HAP-1 (cell line): ENCODE measurements at regions not wholly inside any gene's neighbourhood (a gene's known extent, or its start where the extent isn't known, plus 50 kb on each side); places are given as distances from the start of the nearest gene placed in this dataset.
A peak's percentile ranks its signal among the peaks of the same experiment; 100 is the strongest.

ENCODE experiments used
- DNase-seq, 2 experiments: peaks; one replicate each; pipeline ENCODE4 v3.0.0-alpha.2; 2016 to 2020; ENCODE audit warnings: low spot score in 2 of 2
- H3K27me3 ChIP-seq: fragments of 250-450 bp; sonication (Bioruptor Pico); 2 replicates; pipeline ENCODE4 v1.5.1; 2020; ENCODE audit warnings: low read depth, mild to moderate bottlenecking, moderate library complexity
- H3K36me3 ChIP-seq: fragments of 250-450 bp; sonication (Bioruptor Pico); replicated peaks from 2 replicates; pipeline ENCODE4 v1.5.1; 2020; ENCODE audit warnings: mild to moderate bottlenecking
- H3K4me1 ChIP-seq: fragments of 250-450 bp; sonication (Bioruptor Pico); 2 replicates; pipeline ENCODE4 v1.5.1; 2020; ENCODE audit warnings: mild to moderate bottlenecking
- H3K4me3 ChIP-seq: fragments of 250-450 bp; sonication (Bioruptor Pico); 2 replicates; pipeline ENCODE4 v1.5.1; 2020; ENCODE audit warnings: mild to moderate bottlenecking, moderate library complexity
- H3K9me3 ChIP-seq: fragments of 250-450 bp; sonication (Bioruptor Pico); 2 replicates; pipeline ENCODE4 v1.5.1; 2020; ENCODE audit warnings: mild to moderate bottlenecking, moderate library complexity
- in situ Hi-C: fragments of 300-500 bp; cut with MboI; formaldehyde crosslinking; loops from 3 replicates; pipeline ENCODE4 v1.14.3; 2020; ENCODE audit warnings: low sequenced_read_pairs, inconsistent platforms, mixed read lengths

DNA sequence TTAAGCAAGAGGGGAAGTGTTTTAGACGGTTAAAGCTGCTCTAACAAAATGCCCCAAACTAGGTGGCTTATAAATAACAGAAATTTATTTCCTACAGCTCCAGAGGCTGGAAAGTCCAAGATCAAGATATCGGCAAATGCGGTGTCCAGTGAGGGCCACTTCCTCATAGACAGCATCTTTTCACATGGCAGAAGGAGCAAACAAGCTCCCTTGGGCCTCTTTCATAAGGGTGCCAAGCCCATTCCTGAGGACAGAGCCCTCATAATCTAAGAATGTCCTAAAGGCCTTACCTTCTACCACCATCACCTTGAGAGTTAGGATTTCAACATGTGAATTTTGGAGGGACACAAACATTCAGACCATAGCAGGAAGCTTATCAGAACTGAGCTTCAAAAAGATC, 57.3 kb upstream of the PPP1CB start:
- no peak overlapping the region for H3K4me3 ChIP-seq
- no peaks in the 10 kb centered on the region for H3K9me3 ChIP-seq
- in situ Hi-C loops, result no loop called here
- no peak for DNase-seq
- H3K36me3 ChIP-seq, result no peaks in the 10 kb centered on the region
- no peaks in the 10 kb centered on the region for H3K27me3 ChIP-seq
- H3K4me1 ChIP-seq, result peaks cover 8% of the 10 kb centered on the region; the same call in 1 of the 2 replicates

DNA sequence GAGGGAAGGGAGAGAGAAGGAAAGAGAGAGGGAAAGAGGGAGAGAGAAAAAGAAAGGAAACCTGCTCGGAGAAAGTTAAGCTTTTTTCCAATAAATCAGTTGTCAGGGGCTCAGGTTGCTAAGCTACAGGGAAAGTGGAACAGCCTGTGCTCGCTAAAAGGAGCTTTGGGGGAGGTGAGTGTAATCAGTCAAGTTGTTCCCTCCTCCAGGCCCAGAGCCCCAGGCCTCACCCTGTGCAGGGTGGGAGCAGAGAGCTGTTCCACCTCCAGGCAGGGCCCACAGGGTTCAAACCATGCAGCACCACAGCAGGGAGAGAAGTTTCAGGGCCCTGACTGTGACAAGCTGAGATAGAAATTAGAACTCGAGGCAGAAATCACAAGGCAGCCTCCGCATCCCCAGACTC, 56.4 kb upstream of the PPP1CB start:
- no peaks in the 10 kb centered on the region for H3K9me3 ChIP-seq
- no peak overlapping the region for H3K4me3 ChIP-seq
- DNase-seq, result peak; percentile 41 to 45
- no peaks in the 10 kb centered on the region for H3K36me3 ChIP-seq
- H3K27me3 ChIP-seq, result no peaks in the 10 kb centered on the region
- peaks cover 8% of the 10 kb centered on the region; the same call in 1 of the 2 replicates for H3K4me1 ChIP-seq
- in situ Hi-C loops, result no loop called here

GRCh38 chr2:28696261-28696660, 55.4 kb upstream of the PPP1CB start:
- no peak for DNase-seq
- in situ Hi-C loops, result no loop called here

DNA sequence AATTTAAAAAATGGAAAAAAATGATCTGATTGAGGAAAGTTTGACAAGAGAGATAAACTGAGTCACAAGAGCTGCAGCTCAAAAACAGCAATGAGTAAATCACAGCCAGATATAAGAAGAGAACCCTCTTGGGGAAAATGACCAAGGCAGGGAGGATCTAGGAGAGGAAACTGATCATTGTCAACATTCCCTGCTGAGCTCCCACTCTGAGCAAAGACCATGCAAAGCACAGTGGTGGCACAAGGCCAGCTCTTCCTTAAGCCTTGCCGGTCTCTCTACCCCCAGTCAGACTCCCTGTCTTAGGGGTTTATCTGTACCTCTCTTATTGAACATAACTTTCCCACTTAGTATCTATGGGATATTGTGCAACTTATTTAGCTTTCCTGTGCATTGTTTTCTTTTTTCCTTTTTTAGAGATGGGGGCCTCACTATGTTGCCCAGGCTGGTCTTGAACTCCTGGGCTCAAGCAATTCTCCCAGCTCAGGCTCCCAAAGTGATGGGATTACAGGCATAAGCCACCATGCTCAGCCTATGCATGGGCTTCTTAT, 54.0 kb upstream of the PPP1CB start:
- DNase-seq, result no peak
- H3K36me3 ChIP-seq, result no peaks in the 10 kb centered on the region
- H3K4me3 ChIP-seq, result no peak overlapping the region
- H3K27me3 ChIP-seq, result no peaks in the 10 kb centered on the region
- peaks cover 8% of the 10 kb centered on the region; the same call in 1 of the 2 replicates for H3K4me1 ChIP-seq
- H3K9me3 ChIP-seq, result no peaks in the 10 kb centered on the region
- in situ Hi-C loops, result no loop called here

More at GRCh38 chr2:28696261-28696660, 55.4 kb upstream of the PPP1CB start:
- peaks cover 8% of the 10 kb centered on the region; the same call in 1 of the 2 replicates for H3K4me1 ChIP-seq
- no peaks in the 10 kb centered on the region for H3K9me3 ChIP-seq
- no peak overlapping the region for H3K4me3 ChIP-seq
- H3K27me3 ChIP-seq, result no peaks in the 10 kb centered on the region
- H3K36me3 ChIP-seq, result no peaks in the 10 kb centered on the region

GRCh38 chr2:28698545-28698944, 53.1 kb upstream of the PPP1CB start:
- in situ Hi-C loops, result no loop called here
- no peak for DNase-seq
- H3K36me3 ChIP-seq, result no peaks in the 10 kb centered on the region
- H3K4me3 ChIP-seq, result no peak overlapping the region
- peaks cover 8% of the 10 kb centered on the region; the same call in 1 of the 2 replicates for H3K4me1 ChIP-seq
- no peaks in the 10 kb centered on the region for H3K27me3 ChIP-seq
- no peaks in the 10 kb centered on the region for H3K9me3 ChIP-seq
